GM12878 (cell line): ENCODE measurements at regions not wholly inside any gene's neighbourhood (a gene's known extent, or its start where the extent isn't known, plus 50 kb on each side); places are given as distances from the start of the nearest gene placed in this dataset.

Source experiments
- ATAC-seq: fragments of 200-7000 bp; cut with Tn5 transposase; 3 replicates; pipeline ENCODE4 v1.9.1; 2020; ENCODE audit warnings: mild to moderate bottlenecking, moderate library complexity
- BruUV-seq: library from RNA; stranded (reverse); fragments of 400-500 nt; replicated peaks from 2 replicates; lab custom pipeline; 2021; lab: Mats Ljungman, UMichigan
- CTCF ChIA-PET: fragments of 300-600 bp; sonication (Branson Sonifier 250); formaldehyde crosslinking; extraction: SDS; loops from one replicate; lab custom pipeline; 2021; ENCODE audit warnings: inconsistent platforms; lab: Yijun Ruan, JAX
- POLR2A ChIA-PET: fragments of 350-600 bp; formaldehyde crosslinking; extraction: SDS; loops from one replicate; lab custom pipeline; 2021; ENCODE audit warnings: inconsistent platforms; lab: Charles Lee
- RAD21 ChIA-PET: fragments of 300-600 bp; sonication (Branson Sonifier 250); formaldehyde crosslinking; loops from one replicate; lab custom pipeline; 2023; ENCODE audit warnings: antibody characterized with exemption; ENCODE audit not compliant: unreplicated experiment; lab: Charles Lee
- SMC1A ChIA-PET: fragments of 300-600 bp; sonication (Branson Sonifier 250); formaldehyde crosslinking; loops from one replicate; lab custom pipeline; 2023; ENCODE audit not compliant: unreplicated experiment, uncharacterized antibody; lab: Charles Lee
- DNase-seq: peaks from one replicate; pipeline ENCODE4 v3.0.0-alpha.2; 2011; ENCODE audit warnings: low read depth, low spot score
- FAIRE-seq: peaks from 3 replicates; lab custom pipeline; 2011; peaks lifted over from hg19 to GRCh38; lab: Jason Lieb, UNC
- H2AFZ ChIP-seq: 2 replicates; pipeline ENCODE4 v1.6.0; 2011; ENCODE audit warnings: low read depth, low read length, control low read depth; ENCODE audit not compliant: control insufficient read depth
- H3K27ac ChIP-seq: 2 replicates; pipeline ENCODE4 v1.5.1; 2011; ENCODE audit warnings: control low read depth; ENCODE audit not compliant: control insufficient read depth, insufficient read depth
- H3K27me3 ChIP-seq, 2 experiments: replicated peaks in 1 of 2; 2 replicates each; pipeline versions ENCODE4 v1.6.0 to v1.6.1; 2011; ENCODE audit warnings: low read length in 1 of 2; ENCODE audit not compliant: control insufficient read depth in 2 of 2, insufficient read depth in 2 of 2
- H3K36me3 ChIP-seq, 2 experiments: 2 replicates each; pipeline ENCODE4 v1.5.1; 2011; ENCODE audit warnings: low read length in 1 of 2; ENCODE audit not compliant: control insufficient read depth in 2 of 2, insufficient read depth in 2 of 2
- H3K4me1 ChIP-seq: 2 replicates; pipeline ENCODE4 v1.6.1; 2011; ENCODE audit warnings: mild to moderate bottlenecking, low read length, moderate library complexity, mixed read lengths; ENCODE audit not compliant: control insufficient read depth, insufficient read depth
- H3K4me2 ChIP-seq: 2 replicates; pipeline ENCODE4 v1.6.0; 2011; ENCODE audit warnings: control low read depth; ENCODE audit not compliant: control insufficient read depth, insufficient read depth
- H3K4me3 ChIP-seq: fragments of 200-600 bp; sonication (generic); 2 replicates; pipeline ENCODE4 v1.5.1; 2016
- H3K79me2 ChIP-seq: 2 replicates; pipeline ENCODE4 v1.6.0; 2011; ENCODE audit warnings: low read length; ENCODE audit not compliant: control insufficient read depth, insufficient read depth
- H3K9ac ChIP-seq: 2 replicates; pipeline ENCODE4 v1.8.0; 2011; ENCODE audit warnings: low read length, control low read depth, mixed read lengths; ENCODE audit not compliant: control insufficient read depth, insufficient read depth
- H3K9me3 ChIP-seq: replicated peaks from 3 replicates; pipeline ENCODE4 v1.5.1; 2011; ENCODE audit warnings: mild to moderate bottlenecking, low read length; ENCODE audit not compliant: control insufficient read depth, insufficient read depth
- H4K20me1 ChIP-seq: 2 replicates; pipeline ENCODE4 v1.6.0; 2011; ENCODE audit not compliant: control insufficient read depth, insufficient read depth
- BHLHE40 ChIP-seq, 2 experiments: fragments of 450-650 bp in 1 of 2; IDR thresholded peaks; 2 replicates each; pipeline ENCODE4 v1.6.1; 2011 to 2017; ENCODE audit warnings: low read depth in 2 of 2, borderline replicate concordance in 1 of 2, improper control_type of control experiment in 1 of 2, low read length in 1 of 2, mild to moderate bottlenecking in 1 of 2
- CREB1 ChIP-seq: IDR thresholded peaks from 2 replicates; pipeline ENCODE4 v1.6.1; 2012; ENCODE audit warnings: low read depth, mild to moderate bottlenecking, inconsistent platforms
- DPF2 ChIP-seq: fragments of 450-650 bp; IDR thresholded peaks from 2 replicates; pipeline ENCODE4 v1.6.1; 2017; ENCODE audit warnings: mild to moderate bottlenecking
- EP300 ChIP-seq, 2 experiments: fragments of 150-350 bp in 1 of 2; IDR thresholded peaks; 2 replicates each; pipeline ENCODE4 v1.6.1; 2011 to 2012; ENCODE audit warnings: low read depth in 2 of 2, low read length in 2 of 2, borderline replicate concordance in 1 of 2, improper control_type of control experiment in 1 of 2, inconsistent platforms in 1 of 2; ENCODE audit not compliant: control insufficient read depth in 1 of 2
- IKZF1 ChIP-seq: fragments of 450-650 bp; conservative IDR thresholded peaks from 2 replicates; pipeline ENCODE4 v1.6.1; 2017; ENCODE audit warnings: antibody characterized with exemption, mild to moderate bottlenecking
- KDM1A ChIP-seq: fragments of 200-600 bp; sonication (generic); IDR thresholded peaks from 2 replicates; pipeline ENCODE4 v1.6.1; 2016; ENCODE audit warnings: borderline replicate concordance
- RAD51 ChIP-seq: fragments of 450-650 bp; IDR thresholded peaks from 2 replicates; pipeline ENCODE4 v1.6.1; 2016; ENCODE audit warnings: moderate library complexity, mild to moderate bottlenecking, inconsistent platforms
- RBBP5 ChIP-seq: fragments of 200-600 bp; sonication (generic); conservative IDR thresholded peaks from 2 replicates; pipeline ENCODE4 v1.6.1; 2016
- SP1 ChIP-seq: IDR thresholded peaks from one replicate; pipeline ENCODE4 v1.6.1; 2011; ENCODE audit warnings: low read depth, low read length
- SPI1 ChIP-seq: IDR thresholded peaks from 2 replicates; pipeline ENCODE4 v1.6.1; 2011; ENCODE audit warnings: low read depth, mild to moderate bottlenecking, low read length, moderate library complexity, borderline replicate concordance; ENCODE audit not compliant: insufficient read depth
- STAT1 ChIP-seq: fragments of 450-650 bp; conservative IDR thresholded peaks from 2 replicates; pipeline ENCODE4 v1.6.1; 2014; ENCODE audit warnings: antibody characterized with exemption, mild to moderate bottlenecking
- ZNF384 ChIP-seq: IDR thresholded peaks from 2 replicates; pipeline ENCODE4 v1.6.1; 2012; ENCODE audit warnings: low read depth, mild to moderate bottlenecking, low read length, improper control_type of control experiment, borderline replicate concordance
- in situ Hi-C: fragments of 300-500 bp; cut with MboI; formaldehyde crosslinking; loops from 9 replicates; pipeline ENCODE4 v1.14.3; 2018; ENCODE audit warnings: mixed read lengths
- intact Hi-C: fragments of 100-400 bp; cut with micrococcal nuclease; formaldehyde crosslinking; loops from one replicate; pipeline ENCODE4 v1.14.2; 2022; ENCODE audit not compliant: unreplicated experiment
- TF ChIP-seq, protein P1 (sequence below): IDR thresholded peaks from 2 replicates; pipeline ENCODE4 v1.6.1; 2012; ENCODE audit warnings: low read depth, low read length, improper control_type of control experiment
- TF ChIP-seq, protein P2 (sequence below): fragments of 450-650 bp; formaldehyde crosslinking; IDR thresholded peaks from 2 replicates; pipeline ENCODE4 v1.4.0; 2022; ENCODE audit warnings: mild to moderate bottlenecking, moderate library complexity
- TF ChIP-seq, protein P3 (sequence below): IDR thresholded peaks from 2 replicates; pipeline ENCODE4 v1.6.1; 2012; ENCODE audit warnings: low read length, inconsistent platforms

DNA sequence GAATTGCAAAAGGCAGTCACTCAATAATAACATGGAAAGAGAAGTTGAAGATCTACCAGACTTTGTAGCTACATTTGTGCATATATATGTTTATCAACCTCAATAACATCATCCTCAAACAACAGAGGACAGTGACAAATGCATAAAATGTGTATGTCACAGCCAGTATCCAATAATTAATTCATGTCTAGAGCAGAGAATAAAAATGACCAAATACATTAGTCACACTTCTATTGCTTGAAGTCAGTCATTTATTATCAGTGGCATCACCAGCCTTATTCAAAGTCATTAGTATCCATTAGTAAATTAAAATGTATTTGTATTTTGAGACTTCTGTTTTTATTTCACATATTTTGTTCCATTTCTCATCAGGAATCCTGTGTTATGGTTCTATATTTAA is 852.8 kb downstream of the XPNPEP1 start:
- Histone ChIP-seq H3K4me3 (no peak overlapping the region), H3K9ac (no peak overlapping the region), H3K36me3 (no peaks in the 10 kb centered on the region), H3K79me2 (no peaks in the 10 kb centered on the region), H2AFZ (no peak overlapping the region), H3K4me2 (no peak overlapping the region), H4K20me1 (no peaks in the 10 kb centered on the region), H3K27ac (no peak overlapping the region), H3K9me3 (no peaks in the 10 kb centered on the region), H3K27me3 (no peaks in the 10 kb centered on the region), H3K4me1 (no peaks in the 10 kb centered on the region)
- in situ Hi-C loops (no loop called here), intact Hi-C loops (no loop called here)
- no peak for TF ChIP-seq RAD51
- TF ChIP-seq, protein P1, sequence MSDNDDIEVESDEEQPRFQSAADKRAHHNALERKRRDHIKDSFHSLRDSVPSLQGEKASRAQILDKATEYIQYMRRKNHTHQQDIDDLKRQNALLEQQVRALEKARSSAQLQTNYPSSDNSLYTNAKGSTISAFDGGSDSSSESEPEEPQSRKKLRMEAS = no peak
- TF ChIP-seq EP300 (IDR thresholded peaks at IDR 0.05; ENCODE audit: borderline replicate concordance in 1 of 2, control insufficient read depth in 1 of 2, low read depth in 2 of 2, low read length in 2 of 2) = no peak
- TF ChIP-seq BHLHE40 (IDR thresholded peaks at IDR 0.05; ENCODE audit: borderline replicate concordance in 1 of 2, low read depth in 2 of 2, low read length in 1 of 2) = no peak
- TF ChIP-seq RBBP5 = no peak
- no peak for TF ChIP-seq KDM1A
- POLR2A ChIA-PET = no interaction called here
- RAD21 ChIA-PET = no interaction called here
- ATAC-seq = no peak
- FAIRE-seq = no peak
- BruUV-seq = no TSS peak
- DNase-seq = no peak
- SMC1A ChIA-PET = no interaction called here
- CTCF ChIA-PET = no interaction called here

DNA sequence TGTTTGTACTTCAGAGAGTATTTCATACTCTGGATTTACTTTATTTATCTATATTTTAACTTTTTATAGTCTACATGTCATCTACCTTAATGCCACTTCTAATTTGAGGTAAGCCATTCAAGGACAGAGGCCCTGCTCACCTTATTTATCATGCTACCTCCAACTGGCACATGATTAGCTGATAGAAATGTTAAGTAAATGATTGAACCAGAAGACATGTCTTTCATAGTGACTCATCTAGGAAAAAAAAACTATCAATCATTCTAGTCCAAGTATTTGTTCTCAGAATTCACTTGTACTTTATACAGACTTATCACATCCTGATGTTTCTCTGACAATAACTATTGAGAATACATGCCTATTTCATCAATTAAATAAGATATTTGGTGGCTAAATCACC is 856.3 kb downstream of the XPNPEP1 start:
- Histone ChIP-seq H3K4me2 (no peak overlapping the region), H3K9ac (no peak overlapping the region), H3K27ac (no peak overlapping the region), H2AFZ (no peak overlapping the region), H3K27me3 (no peaks in the 10 kb centered on the region), H3K4me3 (no peak overlapping the region), H3K9me3 (no peaks in the 10 kb centered on the region), H3K79me2 (no peaks in the 10 kb centered on the region), H3K36me3 (no peaks in the 10 kb centered on the region), H4K20me1 (no peaks in the 10 kb centered on the region), H3K4me1 (no peaks in the 10 kb centered on the region)
- ChIA-PET POLR2A (no interaction called here), SMC1A (no interaction called here), RAD21 (no interaction called here), CTCF (no interaction called here)
- in situ Hi-C loops = no loop called here
- no peak for FAIRE-seq
- no peak for ATAC-seq
- no TSS peak for BruUV-seq
- intact Hi-C loops = no loop called here
- no peak for DNase-seq
- TF ChIP-seq, protein P2, sequence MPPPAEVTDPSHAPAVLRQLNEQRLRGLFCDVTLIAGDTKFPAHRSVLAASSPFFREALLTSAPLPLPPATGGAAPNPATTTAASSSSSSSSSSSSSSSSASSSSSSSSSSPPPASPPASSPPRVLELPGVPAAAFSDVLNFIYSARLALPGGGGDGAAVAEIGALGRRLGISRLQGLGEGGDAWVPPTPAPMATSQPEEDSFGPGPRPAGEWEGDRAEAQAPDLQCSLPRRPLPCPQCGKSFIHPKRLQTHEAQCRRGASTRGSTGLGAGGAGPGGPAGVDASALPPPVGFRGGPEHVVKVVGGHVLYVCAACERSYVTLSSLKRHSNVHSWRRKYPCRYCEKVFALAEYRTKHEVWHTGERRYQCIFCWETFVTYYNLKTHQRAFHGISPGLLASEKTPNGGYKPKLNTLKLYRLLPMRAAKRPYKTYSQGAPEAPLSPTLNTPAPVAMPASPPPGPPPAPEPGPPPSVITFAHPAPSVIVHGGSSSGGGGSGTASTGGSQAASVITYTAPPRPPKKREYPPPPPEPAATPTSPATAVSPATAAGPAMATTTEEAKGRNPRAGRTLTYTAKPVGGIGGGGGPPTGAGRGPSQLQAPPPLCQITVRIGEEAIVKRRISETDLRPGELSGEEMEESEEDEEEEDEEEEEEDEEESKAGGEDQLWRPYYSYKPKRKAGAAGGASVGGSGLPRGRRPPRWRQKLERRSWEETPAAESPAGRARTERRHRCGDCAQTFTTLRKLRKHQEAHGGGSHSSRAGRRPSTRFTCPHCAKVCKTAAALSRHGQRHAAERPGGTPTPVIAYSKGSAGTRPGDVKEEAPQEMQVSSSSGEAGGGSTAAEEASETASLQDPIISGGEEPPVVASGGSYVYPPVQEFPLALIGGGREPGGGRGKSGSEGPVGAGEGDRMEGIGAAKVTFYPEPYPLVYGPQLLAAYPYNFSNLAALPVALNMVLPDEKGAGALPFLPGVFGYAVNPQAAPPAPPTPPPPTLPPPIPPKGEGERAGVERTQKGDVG (CRISPR knock-in tag) = no peak
- TF ChIP-seq IKZF1 (no peak), SPI1 (no peak), SP1 (no peak), DPF2 (no peak), STAT1 (no peak), CREB1 (no peak), ZNF384 (no peak)
- TF ChIP-seq, protein P3, sequence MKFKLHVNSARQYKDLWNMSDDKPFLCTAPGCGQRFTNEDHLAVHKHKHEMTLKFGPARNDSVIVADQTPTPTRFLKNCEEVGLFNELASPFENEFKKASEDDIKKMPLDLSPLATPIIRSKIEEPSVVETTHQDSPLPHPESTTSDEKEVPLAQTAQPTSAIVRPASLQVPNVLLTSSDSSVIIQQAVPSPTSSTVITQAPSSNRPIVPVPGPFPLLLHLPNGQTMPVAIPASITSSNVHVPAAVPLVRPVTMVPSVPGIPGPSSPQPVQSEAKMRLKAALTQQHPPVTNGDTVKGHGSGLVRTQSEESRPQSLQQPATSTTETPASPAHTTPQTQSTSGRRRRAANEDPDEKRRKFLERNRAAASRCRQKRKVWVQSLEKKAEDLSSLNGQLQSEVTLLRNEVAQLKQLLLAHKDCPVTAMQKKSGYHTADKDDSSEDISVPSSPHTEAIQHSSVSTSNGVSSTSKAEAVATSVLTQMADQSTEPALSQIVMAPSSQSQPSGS = no peak
